CD4-positive, alpha-beta T cell (primary cell): ENCODE measurements at regions not wholly inside any gene's neighbourhood (a gene's known extent, or its start where the extent isn't known, plus 50 kb on each side); places are given as distances from the start of the nearest gene placed in this dataset.
"Not testable (repeated sequence)": the region's sequence is repeated elsewhere in the genome, so short reads cannot be mapped to it uniquely, and the experiment has no call there.

Experiments used
- ATAC-seq: fragments of 200-7000 bp; cut with Tn5 transposase; one replicate; pipeline ENCODE4 v1.10.0; 2022; ENCODE audit warnings: mild to moderate bottlenecking; ENCODE audit not compliant: poor library complexity
- CTCF ChIA-PET: fragments of 350-600 bp; sonication (Branson Sonifier 250); formaldehyde crosslinking; loops from one replicate; lab custom pipeline; 2021; ENCODE audit warnings: antibody characterized with exemption, inconsistent platforms; lab: Charles Lee
- POLR2A ChIA-PET: fragments of 350-600 bp; sonication (Branson Sonifier 250); formaldehyde crosslinking; loops from one replicate; lab custom pipeline; 2021; ENCODE audit warnings: antibody characterized with exemption, inconsistent platforms; lab: Charles Lee
- DNase-seq, 14 experiments: peaks; one replicate each; pipeline ENCODE4 v3.0.0-alpha.2; 2013 to 2020; ENCODE audit warnings: mixed read lengths in 2 of 14
- H3K27ac ChIP-seq, 2 donors: one replicate each; pipeline versions ENCODE4 v1.5.1 to v1.7.0; 2013; ENCODE audit warnings: low read length in 2 of 2, low read depth in 1 of 2, mild to moderate bottlenecking in 1 of 2
- H3K27me3 ChIP-seq, 2 experiments: 1 replicate in 1 of 2; 2 replicates in 1 of 2; pipeline versions ENCODE4 v1.6.1 to v1.7.0; 2013; ENCODE audit warnings: low read length in 2 of 2, control low read depth in 1 of 2, mild to moderate bottlenecking in 1 of 2, moderate library complexity in 1 of 2; ENCODE audit not compliant: insufficient read depth in 2 of 2, control insufficient read depth in 1 of 2
- H3K36me3 ChIP-seq: one replicate; pipeline ENCODE4 v1.6.1; 2013; ENCODE audit warnings: low read length, control low read depth; ENCODE audit not compliant: insufficient read depth
- H3K4me1 ChIP-seq: one replicate; pipeline ENCODE4 v1.6.1; 2013; ENCODE audit warnings: low read length, control low read depth; ENCODE audit not compliant: insufficient read depth
- H3K4me3 ChIP-seq: one replicate; pipeline ENCODE4 v1.5.1; 2013; ENCODE audit warnings: mild to moderate bottlenecking, low read length, moderate library complexity
- H3K9me3 ChIP-seq, 2 experiments: 1 replicate in 1 of 2; 2 replicates in 1 of 2; pipeline versions ENCODE4 v1.6.1 to v1.7.0; 2013; ENCODE audit warnings: low read length in 2 of 2, mild to moderate bottlenecking in 2 of 2, control low read depth in 1 of 2, moderate library complexity in 1 of 2; ENCODE audit not compliant: control insufficient read depth in 1 of 2, insufficient read depth in 1 of 2
- H3K27ac Mint-ChIP-seq: one replicate; pipeline ENCODE4 v1.8.0; 2020; ENCODE audit warnings: mixed read lengths
- H3K27me3 Mint-ChIP-seq: one replicate; pipeline ENCODE4 v1.8.0; 2021; ENCODE audit warnings: mixed read lengths
- H3K36me3 Mint-ChIP-seq: one replicate; pipeline ENCODE4 v1.8.0; 2021; ENCODE audit warnings: low read depth, mixed read lengths
- H3K4me1 Mint-ChIP-seq: one replicate; pipeline ENCODE4 v1.8.0; 2021; ENCODE audit warnings: low read depth, mixed read lengths
- H3K4me3 Mint-ChIP-seq: one replicate; pipeline ENCODE4 v1.8.0; 2020; ENCODE audit warnings: mild to moderate bottlenecking, mixed read lengths
- H3K9me3 Mint-ChIP-seq: one replicate; pipeline ENCODE4 v1.8.0; 2020; ENCODE audit warnings: mixed read lengths
- CTCF ChIP-seq: fragments of 200-600 bp; IDR thresholded peaks from one replicate; pipeline ENCODE4 v1.8.0; 2022; ENCODE audit warnings: antibody characterized with exemption, mild to moderate bottlenecking
- intact Hi-C, 2 experiments: fragments of 100-400 bp; cut with DNase I in 1 of 2; cut with micrococcal nuclease in 1 of 2; formaldehyde crosslinking; loops; one replicate each; pipeline versions ENCODE4 v1.15.1 to v1.9.0; 2023 to 2025; cut with DNase I, micrococcal nuclease

DNA sequence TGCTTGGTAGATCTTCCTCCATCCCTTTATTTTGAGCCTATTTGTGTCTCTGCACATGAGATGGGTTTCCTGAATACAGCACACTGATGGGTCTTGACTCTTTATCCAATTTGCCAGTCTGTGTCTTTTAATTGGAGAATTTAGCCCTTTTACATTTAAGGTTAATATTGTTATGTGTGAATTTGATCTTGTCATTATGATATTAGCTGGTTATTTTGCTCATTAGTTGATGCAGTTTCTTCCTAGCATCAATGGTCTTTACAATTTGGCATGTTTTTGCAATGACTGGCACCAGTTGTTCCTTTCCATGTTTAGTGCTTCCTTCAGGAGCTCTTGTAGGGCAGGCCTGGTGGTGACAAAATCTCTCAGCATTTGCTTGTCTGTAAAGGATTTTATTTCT is 72.4 kb downstream of the HNRNPD start:
- H3K4me3 Mint-ChIP-seq, ATAC-seq, H3K4me1 ChIP-seq, DNase-seq, CTCF ChIA-PET, H3K36me3 Mint-ChIP-seq, POLR2A ChIA-PET, H3K9me3 ChIP-seq, H3K27me3 ChIP-seq, H3K4me1 Mint-ChIP-seq, H3K27ac ChIP-seq, intact Hi-C loops, H3K36me3 ChIP-seq, H3K27ac Mint-ChIP-seq, H3K4me3 ChIP-seq, H3K9me3 Mint-ChIP-seq: not testable (repeated sequence)
- H3K27me3 Mint-ChIP-seq, result peaks cover 12% of the 10 kb centered on the region

- no peak for TF ChIP-seq CTCF
Measured at GRCh38 chr4:82293304-82293703, 80.5 kb downstream of the HNRNPD start.

GRCh38 chr4:82287720-82288119 is 86.1 kb downstream of the HNRNPD start:
- H3K4me3 Mint-ChIP-seq, result no peak overlapping the region
- no peak overlapping the region for H3K27ac Mint-ChIP-seq
- no peak for TF ChIP-seq CTCF
- intact Hi-C loops, result loop anchor here (5.0 to 10.0 kb wide), 2 partner anchors 85 to 607 kb away; partner anchors contain the start of genes HNRNPD (in 2 of the 2) and SEC31A (in 1 of the 2)
- Histone ChIP-seq H3K9me3 (no peaks in the 10 kb centered on the region), H3K4me1 (peaks cover 13% of the 10 kb centered on the region), H3K27me3 (no peaks in the 10 kb centered on the region), H3K4me3 (no peak overlapping the region), H3K36me3 (no peaks in the 10 kb centered on the region), H3K27ac (no peak overlapping the region)
- H3K27me3 Mint-ChIP-seq, result no peaks in the 10 kb centered on the region
- DNase-seq, result no peak
- no peak for ATAC-seq
- ChIA-PET POLR2A (no interaction called here), CTCF (no interaction called here)
- H3K36me3 Mint-ChIP-seq, result no peaks in the 10 kb centered on the region
- H3K4me1 Mint-ChIP-seq, result peaks cover 19% of the 10 kb centered on the region
- H3K9me3 Mint-ChIP-seq, result no peaks in the 10 kb centered on the region

More at GRCh38 chr4:82293304-82293703, 80.5 kb downstream of the HNRNPD start:
- Mint-ChIP-seq H3K4me1 (peaks cover 11% of the 10 kb centered on the region), H3K4me3 (no peak overlapping the region), H3K27me3 (no peaks in the 10 kb centered on the region), H3K36me3 (no peaks in the 10 kb centered on the region), H3K9me3 (no peaks in the 10 kb centered on the region), H3K27ac (no peak overlapping the region)
- CTCF ChIA-PET, result no interaction called here
- Histone ChIP-seq H3K4me1 (peaks cover 5% of the 10 kb centered on the region), H3K9me3 (no peaks in the 10 kb centered on the region), H3K4me3 (no peak overlapping the region), H3K27me3 (no peaks in the 10 kb centered on the region), H3K36me3 (no peaks in the 10 kb centered on the region), H3K27ac (no peak overlapping the region)
- ATAC-seq (peak; percentile 73), DNase-seq (peak in 3 of 14 experiments; percentile 64 to 76 (median 69))
- POLR2A ChIA-PET, result no interaction called here
- intact Hi-C loops, result no loop called here
